Tibial nerve (tissue), 3 donors: ENCODE measurements at regions not wholly inside any gene's neighbourhood (a gene's known extent, or its start where the extent isn't known, plus 50 kb on each side); places are given as distances from the start of the nearest gene placed in this dataset.

Experiments used
- POLR2A ChIP-seq, 2 donors: fragments of 450-650 bp; IDR thresholded peaks; one replicate each; pipeline ENCODE4 v1.6.1; 2017; ENCODE audit warnings: antibody characterized with exemption in 2 of 2, mild to moderate bottlenecking in 2 of 2, moderate library complexity in 2 of 2
- TF ChIP-seq, protein P1 (sequence below), 5 experiments: fragments of 200-600 bp in 3 of 5; fragments of 450-650 bp in 2 of 5; sonication (generic) in 3 of 5; IDR thresholded peaks; one replicate each; pipeline ENCODE4 v1.5.1; 2016 to 2019; ENCODE audit warnings: antibody characterized with exemption in 5 of 5, mild to moderate bottlenecking in 3 of 5, moderate library complexity in 2 of 5

DNA sequence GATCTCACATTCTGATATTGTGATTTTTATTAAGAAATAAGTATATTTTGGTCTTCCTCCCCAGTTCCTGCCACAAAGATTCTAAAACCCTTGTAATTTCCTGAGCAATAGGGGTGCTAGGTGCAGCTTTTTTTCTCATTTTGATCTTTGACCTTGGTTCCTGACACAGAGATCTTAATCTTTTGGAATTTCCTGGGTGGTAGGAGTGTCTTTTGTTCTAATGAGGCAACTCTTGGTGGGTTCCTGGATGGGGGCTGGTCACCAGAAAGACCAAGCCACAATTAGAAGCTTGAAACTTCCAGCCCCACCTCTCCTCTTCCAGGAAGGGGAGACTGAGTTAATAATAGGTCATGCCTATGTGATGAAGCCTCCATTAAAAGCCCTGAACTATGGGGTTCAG lies 334.6 kb downstream of the FOXO1 start:
- TF ChIP-seq, protein P1, sequence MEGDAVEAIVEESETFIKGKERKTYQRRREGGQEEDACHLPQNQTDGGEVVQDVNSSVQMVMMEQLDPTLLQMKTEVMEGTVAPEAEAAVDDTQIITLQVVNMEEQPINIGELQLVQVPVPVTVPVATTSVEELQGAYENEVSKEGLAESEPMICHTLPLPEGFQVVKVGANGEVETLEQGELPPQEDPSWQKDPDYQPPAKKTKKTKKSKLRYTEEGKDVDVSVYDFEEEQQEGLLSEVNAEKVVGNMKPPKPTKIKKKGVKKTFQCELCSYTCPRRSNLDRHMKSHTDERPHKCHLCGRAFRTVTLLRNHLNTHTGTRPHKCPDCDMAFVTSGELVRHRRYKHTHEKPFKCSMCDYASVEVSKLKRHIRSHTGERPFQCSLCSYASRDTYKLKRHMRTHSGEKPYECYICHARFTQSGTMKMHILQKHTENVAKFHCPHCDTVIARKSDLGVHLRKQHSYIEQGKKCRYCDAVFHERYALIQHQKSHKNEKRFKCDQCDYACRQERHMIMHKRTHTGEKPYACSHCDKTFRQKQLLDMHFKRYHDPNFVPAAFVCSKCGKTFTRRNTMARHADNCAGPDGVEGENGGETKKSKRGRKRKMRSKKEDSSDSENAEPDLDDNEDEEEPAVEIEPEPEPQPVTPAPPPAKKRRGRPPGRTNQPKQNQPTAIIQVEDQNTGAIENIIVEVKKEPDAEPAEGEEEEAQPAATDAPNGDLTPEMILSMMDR (IDR thresholded peaks at IDR 0.05), result no peak
- no peak for TF ChIP-seq POLR2A (IDR thresholded peaks at IDR 0.05)
